Glutamatergic neuron (in vitro differentiated cells): ENCODE measurements at regions not wholly inside any gene's neighbourhood (a gene's known extent, or its start where the extent isn't known, plus 50 kb on each side); places are given as distances from the start of the nearest gene placed in this dataset.
"Not testable (repeated sequence)": the region's sequence is repeated elsewhere in the genome, so short reads cannot be mapped to it uniquely, and the experiment has no call there.

Experiments
- DNase-seq: peaks from one replicate; pipeline ENCODE4 v3.0.0; 2022
- H3K27ac Mint-ChIP-seq: one replicate; pipeline ENCODE4 v1.8.0; 2020; ENCODE audit warnings: mild to moderate bottlenecking, mixed read lengths, inconsistent platforms; ENCODE audit not compliant: unreplicated experiment
- H3K27me3 Mint-ChIP-seq: one replicate; pipeline ENCODE4 v1.8.0; 2020; ENCODE audit warnings: mild to moderate bottlenecking, moderate library complexity, mixed read lengths, inconsistent platforms; ENCODE audit not compliant: unreplicated experiment
- H3K36me3 Mint-ChIP-seq: one replicate; pipeline ENCODE4 v1.8.0; 2020; ENCODE audit warnings: mild to moderate bottlenecking, mixed read lengths, inconsistent platforms; ENCODE audit not compliant: unreplicated experiment
- H3K4me1 Mint-ChIP-seq: one replicate; pipeline ENCODE4 v1.8.0; 2020; ENCODE audit warnings: mild to moderate bottlenecking, low read depth, mixed read lengths, inconsistent platforms; ENCODE audit not compliant: unreplicated experiment
- H3K4me3 Mint-ChIP-seq: one replicate; pipeline ENCODE4 v1.8.0; 2020; ENCODE audit warnings: mild to moderate bottlenecking, mixed read lengths, inconsistent platforms; ENCODE audit not compliant: unreplicated experiment
- H3K9me3 Mint-ChIP-seq: one replicate; pipeline ENCODE4 v1.8.0; 2020; ENCODE audit warnings: mild to moderate bottlenecking, moderate library complexity, mixed read lengths, inconsistent platforms; ENCODE audit not compliant: unreplicated experiment
- TF ChIP-seq, protein P1 (sequence below): fragments of 200-600 bp; sonication (generic); IDR thresholded peaks from one replicate; pipeline ENCODE4 v1.5.0; 2021; ENCODE audit not compliant: partially characterized antibody, unreplicated experiment

DNA sequence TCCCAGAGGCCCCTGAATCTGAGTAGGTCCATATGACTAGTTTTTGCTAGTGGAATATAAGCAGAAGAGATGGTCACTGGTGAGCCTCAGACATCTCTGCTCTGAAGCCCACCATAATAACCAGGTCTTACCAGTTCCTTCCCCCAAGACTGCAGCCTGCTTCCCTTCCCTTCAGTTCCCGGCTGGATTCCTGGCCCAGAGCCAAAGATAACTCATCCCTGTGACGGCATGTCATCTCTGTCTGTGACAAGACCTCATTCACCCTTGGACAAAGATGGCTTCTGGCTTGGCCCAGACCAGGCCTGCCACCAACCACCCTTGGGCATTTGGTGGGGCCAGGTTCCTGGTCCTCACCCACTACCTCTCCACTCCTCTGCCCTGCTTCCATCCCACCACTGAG is 145.5 kb upstream of the TOP1 start:
- Mint-ChIP-seq H3K9me3 (peaks cover 1% of the 10 kb centered on the region), H3K27ac (no peak overlapping the region), H3K27me3 (peaks cover 6% of the 10 kb centered on the region), H3K4me1 (no peaks in the 10 kb centered on the region), H3K4me3 (no peak overlapping the region), H3K36me3 (peaks cover 10% of the 10 kb centered on the region)
- DNase-seq = no peak
- TF ChIP-seq, protein P1, sequence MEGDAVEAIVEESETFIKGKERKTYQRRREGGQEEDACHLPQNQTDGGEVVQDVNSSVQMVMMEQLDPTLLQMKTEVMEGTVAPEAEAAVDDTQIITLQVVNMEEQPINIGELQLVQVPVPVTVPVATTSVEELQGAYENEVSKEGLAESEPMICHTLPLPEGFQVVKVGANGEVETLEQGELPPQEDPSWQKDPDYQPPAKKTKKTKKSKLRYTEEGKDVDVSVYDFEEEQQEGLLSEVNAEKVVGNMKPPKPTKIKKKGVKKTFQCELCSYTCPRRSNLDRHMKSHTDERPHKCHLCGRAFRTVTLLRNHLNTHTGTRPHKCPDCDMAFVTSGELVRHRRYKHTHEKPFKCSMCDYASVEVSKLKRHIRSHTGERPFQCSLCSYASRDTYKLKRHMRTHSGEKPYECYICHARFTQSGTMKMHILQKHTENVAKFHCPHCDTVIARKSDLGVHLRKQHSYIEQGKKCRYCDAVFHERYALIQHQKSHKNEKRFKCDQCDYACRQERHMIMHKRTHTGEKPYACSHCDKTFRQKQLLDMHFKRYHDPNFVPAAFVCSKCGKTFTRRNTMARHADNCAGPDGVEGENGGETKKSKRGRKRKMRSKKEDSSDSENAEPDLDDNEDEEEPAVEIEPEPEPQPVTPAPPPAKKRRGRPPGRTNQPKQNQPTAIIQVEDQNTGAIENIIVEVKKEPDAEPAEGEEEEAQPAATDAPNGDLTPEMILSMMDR = no peak

- no peak for DNase-seq
- no peaks in the 10 kb centered on the region for H3K4me1 Mint-ChIP-seq
- no peak overlapping the region for H3K27ac Mint-ChIP-seq
- TF ChIP-seq, protein P1 = no peak
- H3K9me3 Mint-ChIP-seq = peaks cover 1% of the 10 kb centered on the region
- H3K27me3 Mint-ChIP-seq = peaks cover 1% of the 10 kb centered on the region
- H3K36me3 Mint-ChIP-seq = no peaks in the 10 kb centered on the region
- no peak overlapping the region for H3K4me3 Mint-ChIP-seq
These were observed 141.5 kb upstream of the TOP1 start for GRCh38 chr20:40887105-40887504.

- not testable (repeated sequence) for H3K27ac Mint-ChIP-seq, H3K27me3 Mint-ChIP-seq, H3K4me3 Mint-ChIP-seq, H3K9me3 Mint-ChIP-seq, DNase-seq, H3K4me1 Mint-ChIP-seq, H3K36me3 Mint-ChIP-seq
These were observed 139.4 kb upstream of the TOP1 start for GRCh38 chr20:40889266-40889665.

DNA sequence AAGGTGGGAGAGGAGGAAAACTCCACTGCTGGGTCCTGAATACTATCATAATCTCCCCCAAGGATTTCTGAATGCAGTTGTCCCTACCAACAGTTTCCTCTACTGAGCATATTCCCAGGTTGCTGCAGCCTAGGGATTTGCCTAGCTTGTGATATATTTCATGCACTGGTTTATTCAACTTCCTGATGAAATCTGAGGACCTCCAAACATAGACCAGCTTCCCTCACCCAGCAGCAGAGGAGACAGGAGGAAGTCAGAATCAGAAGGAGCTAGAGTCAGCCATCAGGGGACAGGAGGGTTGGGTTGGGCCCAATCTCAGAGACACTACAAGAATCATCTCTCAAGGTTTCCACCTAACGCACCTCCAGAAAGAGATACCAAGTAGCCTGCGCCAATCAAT is 138.4 kb upstream of the TOP1 start:
- Mint-ChIP-seq H3K9me3 (no peaks in the 10 kb centered on the region), H3K4me3 (no peak overlapping the region), H3K27me3 (peaks cover 1% of the 10 kb centered on the region), H3K4me1 (no peaks in the 10 kb centered on the region), H3K36me3 (no peaks in the 10 kb centered on the region), H3K27ac (no peak overlapping the region)
- no peak for DNase-seq
- TF ChIP-seq, protein P1 = no peak

GRCh38 chr20:40890635-40891034 is 138.0 kb upstream of the TOP1 start:
- Mint-ChIP-seq H3K9me3 (no peaks in the 10 kb centered on the region), H3K27me3 (peaks cover 1% of the 10 kb centered on the region), H3K4me1 (no peaks in the 10 kb centered on the region), H3K27ac (no peak overlapping the region), H3K36me3 (no peaks in the 10 kb centered on the region), H3K4me3 (no peak overlapping the region)
- TF ChIP-seq, protein P1 = no peak
- no peak for DNase-seq

GRCh38 chr20:40891351-40891750 is 137.3 kb upstream of the TOP1 start:
- DNase-seq = no peak
- Mint-ChIP-seq H3K27me3 (peaks cover 1% of the 10 kb centered on the region), H3K4me3 (no peak overlapping the region), H3K4me1 (peaks cover 5% of the 10 kb centered on the region), H3K27ac (no peak overlapping the region), H3K36me3 (no peaks in the 10 kb centered on the region), H3K9me3 (no peaks in the 10 kb centered on the region)
- TF ChIP-seq, protein P1 = no peak
